Keratinocyte (primary cell): ENCODE measurements at regions not wholly inside any gene's neighbourhood (a gene's known extent, or its start where the extent isn't known, plus 50 kb on each side); places are given as distances from the start of the nearest gene placed in this dataset.

ENCODE experiments used
- DNase-seq: peaks from one replicate; pipeline ENCODE4 v3.0.0-alpha.2; 2011; ENCODE audit warnings: low read depth, missing footprints, low spot score
- FAIRE-seq: peaks from 2 replicates; lab custom pipeline; 2011; peaks lifted over from hg19 to GRCh38; lab: Jason Lieb, UNC
- H2AFZ ChIP-seq: 2 replicates; pipeline ENCODE4 v1.6.0; 2012; ENCODE audit warnings: low read length, control low read depth, inconsistent platforms; ENCODE audit not compliant: control insufficient read depth
- H3K27ac ChIP-seq: 2 replicates; pipeline ENCODE4 v1.5.1; 2011; ENCODE audit warnings: low read length; ENCODE audit not compliant: control insufficient read depth, insufficient read depth
- H3K27me3 ChIP-seq: 3 replicates; pipeline ENCODE4 v1.6.0; 2011; ENCODE audit warnings: low read length; ENCODE audit not compliant: control insufficient read depth, insufficient read depth; ENCODE audit errors: extremely low read depth
- H3K36me3 ChIP-seq, 2 experiments: 2 replicates in 1 of 2; 3 replicates in 1 of 2; pipeline ENCODE4 v1.5.1; 2011; ENCODE audit warnings: low read length in 2 of 2, mild to moderate bottlenecking in 1 of 2; ENCODE audit not compliant: control insufficient read depth in 2 of 2, insufficient read depth in 2 of 2; ENCODE audit errors: extremely low read depth in 1 of 2
- H3K4me1 ChIP-seq: 3 replicates; pipeline ENCODE4 v1.5.1; 2011; ENCODE audit warnings: low read length; ENCODE audit not compliant: control insufficient read depth, insufficient read depth; ENCODE audit errors: extremely low read depth
- H3K4me2 ChIP-seq: 3 replicates; pipeline ENCODE4 v1.6.0; 2011; ENCODE audit warnings: low read depth, low read length; ENCODE audit not compliant: control insufficient read depth, insufficient read depth; ENCODE audit errors: extremely low read depth
- H3K4me3 ChIP-seq, 3 experiments: fragments of 200-600 bp in 1 of 3; sonication (generic) in 1 of 3; 2 replicates in 2 of 3; 3 replicates in 1 of 3; pipeline ENCODE4 v1.5.1; 2011 to 2016; ENCODE audit warnings: low read length in 3 of 3, mild to moderate bottlenecking in 3 of 3, control low read depth in 2 of 3, inconsistent platforms in 1 of 3, low read depth in 1 of 3, mixed read lengths in 1 of 3, mixed run types in 1 of 3, moderate library complexity in 1 of 3; ENCODE audit not compliant: control insufficient read depth in 2 of 3, insufficient read depth in 2 of 3; ENCODE audit errors: extremely low read depth in 1 of 3
- H3K79me2 ChIP-seq: 2 replicates; pipeline ENCODE4 v1.6.0; 2012; ENCODE audit warnings: low read length; ENCODE audit not compliant: control insufficient read depth, insufficient read depth
- H3K9ac ChIP-seq: 3 replicates; pipeline ENCODE4 v1.6.0; 2011; ENCODE audit warnings: low read length; ENCODE audit not compliant: control insufficient read depth, insufficient read depth; ENCODE audit errors: extremely low read depth
- H3K9me1 ChIP-seq: 3 replicates; pipeline ENCODE4 v1.6.0; 2011; ENCODE audit warnings: low read length; ENCODE audit not compliant: control insufficient read depth, insufficient read depth; ENCODE audit errors: extremely low read depth
- H3K9me3 ChIP-seq: 2 replicates; pipeline ENCODE4 v1.5.1; 2012; ENCODE audit warnings: low read depth, low read length; ENCODE audit not compliant: control insufficient read depth
- H4K20me1 ChIP-seq: 3 replicates; pipeline ENCODE4 v1.6.0; 2011; ENCODE audit warnings: low read length; ENCODE audit not compliant: control insufficient read depth, insufficient read depth; ENCODE audit errors: extremely low read depth
- CTCF ChIP-seq, 3 experiments: IDR thresholded peaks in 1 of 3; conservative IDR thresholded peaks in 1 of 3; optimal IDR thresholded peaks in 1 of 3; 2 replicates in 2 of 3; 3 replicates in 1 of 3; pipeline versions ENCODE3 to v1.5.1; 2011; ENCODE audit warnings: low read length in 3 of 3, mild to moderate bottlenecking in 3 of 3, moderate library complexity in 2 of 3, control low read depth in 1 of 3, inconsistent platforms in 1 of 3; ENCODE audit not compliant: insufficient read depth in 2 of 3; ENCODE audit errors: extremely low read depth in 1 of 3
- EZH2 ChIP-seq: IDR thresholded peaks from one replicate; pipeline ENCODE4 v1.6.1; 2012; ENCODE audit warnings: inconsistent platforms, mild to moderate bottlenecking, low read length, moderate library complexity
- dilution Hi-C: fragments of 300-500 bp; cut with MboI; formaldehyde crosslinking; loops from one replicate; pipeline ENCODE4 v1.7.0; 2020; ENCODE audit warnings: low sequenced_read_pairs; ENCODE audit not compliant: extremely low pct_ligation_motif_present

GRCh38 chr18:47727409-47727808, 203.1 kb downstream of the SMAD2 start:
- DNase-seq: no peak
- H3K9me3 ChIP-seq: no peaks in the 10 kb centered on the region
- H4K20me1 ChIP-seq: no peaks in the 10 kb centered on the region
- no peak overlapping the region for H3K9ac ChIP-seq
- no peaks in the 10 kb centered on the region for H3K36me3 ChIP-seq
- no peaks in the 10 kb centered on the region for H3K27me3 ChIP-seq
- no peaks in the 10 kb centered on the region for H3K4me1 ChIP-seq
- H3K27ac ChIP-seq: no peak overlapping the region
- no peak overlapping the region for H3K4me2 ChIP-seq
- no peak for FAIRE-seq
- no peaks in the 10 kb centered on the region for H3K9me1 ChIP-seq
- TF ChIP-seq EZH2 (no peak), CTCF (optimal IDR thresholded peaks at IDR 0.05 in 1 of 3, IDR thresholded peaks at IDR 0.05 in 1 of 3, conservative IDR thresholded peaks at IDR 0.05 in 1 of 3; ENCODE audit: extremely low read depth in 1 of 3, insufficient read depth in 2 of 3, low read length in 3 of 3) (no peak)
- dilution Hi-C loops: no loop called here
- no peak overlapping the region for H2AFZ ChIP-seq
- no peaks in the 10 kb centered on the region for H3K79me2 ChIP-seq
- H3K4me3 ChIP-seq: no peak overlapping the region

GRCh38 chr18:47726550-47726949, 203.9 kb downstream of the SMAD2 start:
- FAIRE-seq (no peak), DNase-seq (no peak)
- no peak overlapping the region for H3K9ac ChIP-seq
- H3K9me3 ChIP-seq: no peaks in the 10 kb centered on the region
- H3K27me3 ChIP-seq: no peaks in the 10 kb centered on the region
- no peaks in the 10 kb centered on the region for H3K9me1 ChIP-seq
- dilution Hi-C loops: no loop called here
- TF ChIP-seq EZH2 (no peak), CTCF (optimal IDR thresholded peaks at IDR 0.05 in 1 of 3, IDR thresholded peaks at IDR 0.05 in 1 of 3, conservative IDR thresholded peaks at IDR 0.05 in 1 of 3; ENCODE audit: extremely low read depth in 1 of 3, insufficient read depth in 2 of 3, low read length in 3 of 3) (no peak)
- no peaks in the 10 kb centered on the region for H3K36me3 ChIP-seq
- no peaks in the 10 kb centered on the region for H4K20me1 ChIP-seq
- no peak overlapping the region for H2AFZ ChIP-seq
- no peak overlapping the region for H3K4me2 ChIP-seq
- H3K27ac ChIP-seq: no peak overlapping the region
- no peaks in the 10 kb centered on the region for H3K79me2 ChIP-seq
- H3K4me3 ChIP-seq: no peak overlapping the region
- H3K4me1 ChIP-seq: no peaks in the 10 kb centered on the region
